ENCODE measurements at regions not wholly inside any gene's neighbourhood (a gene's known extent, or its start where the extent isn't known, plus 50 kb on each side); places are given as distances from the start of the nearest gene placed in this dataset.

DNA sequence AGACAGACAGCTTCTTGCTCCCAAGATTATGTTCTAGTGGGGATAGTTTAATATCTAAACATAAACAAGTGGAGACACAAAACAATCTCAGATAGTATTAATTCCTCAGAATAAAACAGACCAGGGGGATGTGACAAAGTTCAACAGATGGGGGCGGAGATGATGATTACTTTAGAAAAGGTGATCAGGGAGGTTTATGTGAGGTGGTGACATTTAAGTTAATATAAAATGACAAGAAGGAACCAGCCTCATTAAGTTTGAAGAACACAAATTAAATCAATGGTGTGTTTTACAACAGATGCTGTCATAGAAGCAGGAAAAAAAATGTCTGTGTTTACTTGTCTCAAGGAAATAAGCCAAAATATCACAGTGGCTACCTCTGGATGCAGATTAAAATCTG lies 119.6 kb upstream of the HMHB1 start:
- Mint-ChIP-seq H3K9me3 (peaks cover 13% of the 10 kb centered on the region), H3K36me3 (ENCODE audit: low read depth) (no peaks in the 10 kb centered on the region), H3K27ac (no peak overlapping the region), H3K4me3 (no peak overlapping the region), H3K27me3 (no peaks in the 10 kb centered on the region), H3K4me1 (ENCODE audit: low read depth) (peaks cover 43% of the 10 kb centered on the region)
- no peak for DNase-seq

DNA sequence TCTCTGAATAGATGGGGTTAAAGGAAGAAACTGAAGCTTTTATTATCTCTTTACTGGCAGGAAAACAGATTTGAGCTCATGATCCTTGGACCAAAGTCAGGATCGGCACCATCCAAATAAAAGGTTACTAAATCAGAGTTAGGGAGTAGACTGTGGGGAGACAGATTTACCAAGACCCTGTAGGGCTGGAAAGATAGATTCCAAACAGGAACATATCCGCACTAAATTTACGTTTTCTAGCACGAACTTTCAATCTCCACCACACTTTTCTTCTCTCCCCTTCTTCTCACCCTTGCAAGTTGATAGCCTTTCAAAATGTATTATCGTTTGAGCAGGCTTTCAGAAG lies 120.0 kb upstream of the HMHB1 start:
- Mint-ChIP-seq H3K27ac (no peak overlapping the region), H3K36me3 (ENCODE audit: low read depth) (no peaks in the 10 kb centered on the region), H3K4me3 (no peak overlapping the region), H3K27me3 (no peaks in the 10 kb centered on the region), H3K9me3 (peaks cover 13% of the 10 kb centered on the region), H3K4me1 (ENCODE audit: low read depth) (peaks cover 39% of the 10 kb centered on the region)
- no peak for DNase-seq

DNA sequence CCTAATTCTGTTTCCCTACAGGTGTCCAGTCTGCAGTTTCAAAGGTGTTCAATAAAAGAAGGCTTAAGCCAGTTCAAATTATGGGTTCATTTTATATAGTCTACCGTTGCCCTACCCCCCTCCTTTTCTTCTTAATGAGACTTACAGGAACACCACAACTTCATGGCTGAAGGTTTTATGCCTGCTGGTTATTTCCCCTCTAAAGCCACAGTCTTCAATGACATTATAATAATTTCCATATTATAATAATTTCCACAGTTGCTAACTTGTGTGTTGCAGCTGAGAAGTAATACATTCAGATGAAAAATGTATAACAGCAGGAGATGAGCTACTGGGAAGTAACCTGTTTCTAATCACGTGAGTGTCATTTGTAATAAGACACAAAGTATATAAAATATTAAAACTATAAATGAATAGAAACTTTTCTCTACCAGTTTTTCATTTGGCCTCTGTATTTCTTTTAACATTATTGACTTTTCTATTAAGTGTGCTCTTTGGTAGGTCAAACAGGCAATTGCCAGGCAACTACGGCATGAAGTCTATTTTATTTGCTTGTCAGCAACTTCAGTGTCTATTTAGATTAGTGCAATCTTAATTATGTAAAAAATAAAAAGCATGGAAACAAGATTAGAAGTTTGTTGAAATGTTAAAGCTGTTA lies 120.5 kb upstream of the HMHB1 start:
- no peaks in the 10 kb centered on the region for H3K36me3 Mint-ChIP-seq (ENCODE audit: low read depth)
- H3K27ac Mint-ChIP-seq = no peak overlapping the region

DNA sequence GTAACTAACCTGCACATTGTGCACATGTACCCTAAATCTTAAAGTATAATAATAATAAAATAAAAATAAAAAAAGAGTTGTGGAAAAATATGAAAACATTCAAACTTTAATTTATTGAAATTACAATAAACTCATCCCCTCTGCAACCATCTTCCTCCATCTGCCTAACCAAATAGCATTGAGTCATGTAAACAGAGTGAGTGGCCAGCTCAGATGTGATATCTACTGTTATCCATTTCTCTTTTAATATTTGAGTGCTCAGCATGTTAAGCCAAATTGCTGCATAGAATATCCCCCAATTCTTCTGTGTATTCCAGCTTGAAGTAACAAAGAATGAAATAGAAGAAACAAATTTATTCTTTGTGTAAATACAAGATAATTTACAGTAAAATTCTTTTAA lies 124.4 kb upstream of the HMHB1 start:
- peaks cover 4% of the 10 kb centered on the region for H3K27me3 Mint-ChIP-seq
- H3K4me1 Mint-ChIP-seq (ENCODE audit: low read depth) = peaks cover 13% of the 10 kb centered on the region
- no peak for DNase-seq
- peaks cover 13% of the 10 kb centered on the region for H3K9me3 Mint-ChIP-seq
- H3K27ac Mint-ChIP-seq = no peak overlapping the region
- no peak overlapping the region for H3K4me3 Mint-ChIP-seq
- H3K36me3 Mint-ChIP-seq (ENCODE audit: low read depth) = no peaks in the 10 kb centered on the region

More for the DNA sequence above, 120.5 kb upstream of the HMHB1 start:
- H3K9me3 Mint-ChIP-seq = peaks cover 13% of the 10 kb centered on the region
- no peaks in the 10 kb centered on the region for H3K27me3 Mint-ChIP-seq
- no peak overlapping the region for H3K4me3 Mint-ChIP-seq
- peaks cover 35% of the 10 kb centered on the region for H3K4me1 Mint-ChIP-seq (ENCODE audit: low read depth)
- no peak for DNase-seq

DNA sequence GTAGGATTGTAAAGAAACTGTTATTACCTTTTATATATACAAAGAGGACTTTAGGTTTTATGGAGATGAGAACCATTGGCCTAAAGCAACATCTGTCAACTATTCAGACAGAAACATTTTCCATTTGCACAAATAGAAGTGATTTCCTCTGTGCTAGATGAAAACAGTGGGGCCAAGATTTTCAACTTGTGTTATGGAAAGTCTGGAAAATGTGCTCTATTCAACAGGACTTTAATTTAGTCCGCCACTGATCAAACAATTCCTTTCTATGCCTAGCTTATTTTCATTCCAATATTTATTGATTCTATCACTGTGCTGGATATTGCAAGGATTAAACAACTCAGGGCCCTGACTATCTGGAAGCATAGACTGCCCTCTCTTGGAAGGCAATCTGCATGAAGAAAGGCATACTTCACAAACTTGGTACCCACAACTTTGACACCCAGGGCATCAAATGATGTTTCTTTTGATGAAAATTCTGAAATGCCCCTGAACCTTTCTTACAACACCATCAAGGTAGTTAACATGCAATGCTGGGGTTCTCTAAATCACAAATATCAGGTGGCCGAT lies 126.6 kb upstream of the HMHB1 start:
- peaks cover 4% of the 10 kb centered on the region for H3K27me3 Mint-ChIP-seq
- no peak overlapping the region for H3K27ac Mint-ChIP-seq
- H3K36me3 Mint-ChIP-seq (ENCODE audit: low read depth) = no peaks in the 10 kb centered on the region
- DNase-seq = no peak
- peaks cover 4% of the 10 kb centered on the region for H3K4me1 Mint-ChIP-seq (ENCODE audit: low read depth)
- no peak overlapping the region for H3K4me3 Mint-ChIP-seq
- H3K9me3 Mint-ChIP-seq = peaks cover 9% of the 10 kb centered on the region

DNA sequence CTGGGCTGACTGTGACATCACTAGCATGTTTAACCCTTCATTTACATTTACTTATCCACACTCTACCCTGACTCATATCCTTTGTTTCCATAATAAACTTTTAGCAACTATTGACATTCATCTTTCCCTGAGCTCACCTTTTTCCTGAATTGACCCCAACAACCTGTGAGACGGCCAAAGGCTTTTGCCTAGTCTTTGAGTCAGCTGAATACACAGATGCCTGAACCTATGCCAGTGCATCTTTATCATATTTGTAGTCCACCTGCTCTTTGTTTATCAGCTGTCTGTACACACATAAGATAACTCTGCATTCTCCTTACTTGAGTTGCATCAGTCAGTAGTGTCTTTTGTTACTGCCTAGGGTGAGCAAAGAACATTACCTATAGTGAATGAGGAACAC lies 128.5 kb upstream of the HMHB1 start:
- H3K27ac Mint-ChIP-seq = no peak overlapping the region
- DNase-seq = no peak
- peaks cover 21% of the 10 kb centered on the region for H3K4me1 Mint-ChIP-seq (ENCODE audit: low read depth)
- no peaks in the 10 kb centered on the region for H3K36me3 Mint-ChIP-seq (ENCODE audit: low read depth)
- H3K4me3 Mint-ChIP-seq = no peak overlapping the region
- H3K27me3 Mint-ChIP-seq = peaks cover 4% of the 10 kb centered on the region
- H3K9me3 Mint-ChIP-seq = no peaks in the 10 kb centered on the region

DNA sequence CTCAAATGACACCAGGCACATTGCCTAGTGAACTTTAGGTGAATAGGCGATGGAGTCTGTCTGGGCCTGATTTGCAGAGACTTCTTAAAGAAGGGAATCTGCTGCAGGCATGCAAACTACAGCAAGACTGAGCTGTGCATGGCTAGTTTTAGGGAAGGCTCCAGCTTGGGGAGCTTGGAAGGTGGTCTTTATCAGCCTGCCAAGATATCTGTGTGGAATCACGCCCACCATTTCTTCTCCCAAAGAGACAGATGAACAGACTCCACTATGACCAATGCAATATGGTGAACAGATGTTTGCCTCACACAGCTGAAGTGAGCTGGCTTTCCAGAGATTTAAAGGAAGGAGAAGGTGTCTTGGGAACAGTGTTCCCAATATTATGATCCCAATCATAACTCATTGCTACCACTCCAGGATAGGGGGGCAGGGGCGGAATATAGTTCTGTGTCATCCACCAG lies 129.0 kb upstream of the HMHB1 start:
- DNase-seq = no peak

DNA sequence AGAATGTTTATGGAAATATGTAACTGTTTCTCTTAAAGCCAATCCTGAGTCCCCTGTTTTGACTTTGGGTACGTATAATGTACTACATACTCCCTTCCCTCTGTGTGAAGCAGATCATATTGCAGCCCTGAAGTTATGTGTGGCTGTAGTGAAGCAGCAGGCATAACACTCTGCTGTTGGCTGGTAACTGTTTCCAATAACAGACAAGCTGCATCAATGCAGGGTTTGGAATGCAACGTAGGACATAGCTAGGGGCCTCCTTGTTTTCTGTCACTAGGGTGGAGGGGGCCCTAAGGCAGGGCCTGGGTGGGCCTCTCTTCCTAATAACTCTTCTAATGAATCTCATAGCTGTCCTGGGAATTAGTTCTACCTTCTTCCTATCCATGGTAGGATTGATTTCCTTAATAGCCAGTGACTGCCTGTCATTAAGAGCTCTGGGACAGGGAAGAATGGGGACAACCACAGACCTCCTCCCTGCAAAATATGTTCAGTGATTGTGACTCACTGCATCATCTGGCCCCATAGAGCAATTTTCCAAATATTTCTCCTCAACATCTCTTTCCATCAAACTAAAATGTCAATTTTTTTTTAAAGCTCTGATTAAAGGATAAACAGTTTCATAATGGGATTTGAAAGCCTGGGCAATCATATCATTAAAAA lies 129.6 kb upstream of the HMHB1 start:
- peaks cover 31% of the 10 kb centered on the region for H3K4me1 Mint-ChIP-seq (ENCODE audit: low read depth)

More for the DNA sequence above, 129.0 kb upstream of the HMHB1 start:
- peaks cover 26% of the 10 kb centered on the region for H3K4me1 Mint-ChIP-seq (ENCODE audit: low read depth)
- H3K4me3 Mint-ChIP-seq = no peak overlapping the region
- H3K27me3 Mint-ChIP-seq = peaks cover 4% of the 10 kb centered on the region
- no peaks in the 10 kb centered on the region for H3K36me3 Mint-ChIP-seq (ENCODE audit: low read depth)
- H3K9me3 Mint-ChIP-seq = no peaks in the 10 kb centered on the region
- H3K27ac Mint-ChIP-seq = no peak overlapping the region

DNA sequence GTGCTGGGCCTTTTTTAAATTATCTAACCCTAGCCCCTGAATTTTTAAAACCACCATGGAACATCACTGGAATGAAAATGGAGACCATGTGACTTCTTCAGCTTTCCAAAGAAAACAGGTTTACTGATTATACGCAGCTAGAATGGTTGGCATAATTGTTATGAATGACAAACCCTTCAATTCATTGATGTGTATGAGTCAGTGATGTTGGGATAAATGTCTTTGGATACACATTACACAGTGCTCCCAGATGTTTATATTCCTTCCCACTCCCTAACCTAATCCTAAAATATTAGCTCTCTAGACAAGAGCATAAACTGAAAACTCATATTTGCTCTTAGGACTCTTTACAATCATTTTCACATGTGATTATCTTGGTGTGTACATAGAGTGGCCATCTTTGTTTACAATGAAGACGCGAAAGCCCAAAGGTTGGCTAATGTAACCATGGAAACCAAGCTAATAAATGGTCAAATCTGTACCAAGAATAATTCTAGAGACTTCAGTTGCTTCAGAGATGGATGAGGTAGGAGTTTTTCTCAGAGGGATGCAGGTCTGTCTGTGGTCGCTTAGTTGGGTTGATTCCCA lies 131.2 kb upstream of the HMHB1 start:
- no peaks in the 10 kb centered on the region for H3K36me3 Mint-ChIP-seq (ENCODE audit: low read depth)
- H3K4me3 Mint-ChIP-seq = no peak overlapping the region
- peaks cover 34% of the 10 kb centered on the region for H3K4me1 Mint-ChIP-seq (ENCODE audit: low read depth)
- H3K9me3 Mint-ChIP-seq = no peaks in the 10 kb centered on the region
- no peak for DNase-seq
- H3K27me3 Mint-ChIP-seq = peaks cover 4% of the 10 kb centered on the region
- H3K27ac Mint-ChIP-seq = no peak overlapping the region

More for the DNA sequence above, 129.6 kb upstream of the HMHB1 start:
- no peak overlapping the region for H3K4me3 Mint-ChIP-seq
- H3K9me3 Mint-ChIP-seq = no peaks in the 10 kb centered on the region
- H3K27ac Mint-ChIP-seq = no peak overlapping the region
- no peak for DNase-seq
- no peaks in the 10 kb centered on the region for H3K36me3 Mint-ChIP-seq (ENCODE audit: low read depth)
- peaks cover 4% of the 10 kb centered on the region for H3K27me3 Mint-ChIP-seq

DNA sequence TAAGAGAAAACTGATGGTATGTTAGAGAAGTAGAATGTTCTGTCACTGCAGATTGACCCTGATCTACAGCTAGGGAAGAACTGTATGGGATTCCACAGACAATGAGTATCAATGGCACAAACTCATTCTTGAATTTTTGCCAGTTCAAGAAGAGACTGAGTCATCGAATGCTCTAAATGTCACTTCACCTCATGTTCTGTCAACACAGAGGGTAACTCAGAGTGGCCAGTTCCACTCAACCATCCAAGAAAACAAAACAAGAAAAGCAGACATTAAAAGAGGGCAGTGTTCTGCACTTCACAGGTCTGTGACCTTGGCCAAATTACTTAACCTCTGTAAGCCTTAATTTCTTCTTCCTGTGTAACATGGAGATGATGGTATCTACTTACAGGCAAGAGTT lies 132.2 kb upstream of the HMHB1 start:
- Mint-ChIP-seq H3K9me3 (no peaks in the 10 kb centered on the region), H3K4me3 (no peak overlapping the region), H3K27ac (peak overlapping the region; percentile 90), H3K4me1 (ENCODE audit: low read depth) (peaks cover 34% of the 10 kb centered on the region), H3K27me3 (peaks cover 11% of the 10 kb centered on the region), H3K36me3 (ENCODE audit: low read depth) (no peaks in the 10 kb centered on the region)
- DNase-seq = no peak

DNA sequence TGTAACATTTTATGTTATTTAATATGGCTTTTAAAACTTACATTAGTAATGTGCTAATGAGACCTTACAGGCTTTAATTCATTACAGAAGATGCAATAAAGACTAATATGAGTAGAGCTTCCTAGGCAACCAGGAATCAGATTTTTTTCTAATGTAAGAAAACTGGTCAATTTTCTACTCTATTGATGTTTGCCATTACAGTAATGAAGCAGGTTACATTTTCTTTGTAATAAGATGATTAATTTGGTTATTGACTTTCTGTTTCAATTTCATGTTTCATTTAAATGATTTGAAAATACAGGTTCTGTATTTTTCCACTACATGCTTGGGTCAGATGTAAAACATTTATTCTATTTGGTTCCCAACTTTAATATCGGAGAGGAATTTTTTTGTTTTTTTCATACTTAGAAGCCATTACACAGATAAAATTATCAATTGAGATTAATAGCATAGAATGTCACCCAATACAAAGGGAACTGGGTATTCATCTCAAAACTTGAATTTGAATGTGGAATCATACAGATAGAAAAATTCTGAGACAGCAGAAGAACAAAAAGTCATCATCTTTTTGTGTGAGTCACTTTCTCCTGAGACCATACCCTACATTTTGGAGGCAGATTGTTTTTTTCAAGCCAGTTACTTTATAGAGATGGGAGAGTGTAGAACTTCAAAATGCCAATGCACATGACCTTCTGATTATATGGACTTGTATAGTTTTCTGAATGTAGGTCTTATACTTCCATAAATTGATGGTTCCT lies 133.6 kb upstream of the HMHB1 start:
- DNase-seq = no peak
- H3K4me3 Mint-ChIP-seq = peak overlapping the region; percentile 23
- no peaks in the 10 kb centered on the region for H3K36me3 Mint-ChIP-seq (ENCODE audit: low read depth)
- no peaks in the 10 kb centered on the region for H3K9me3 Mint-ChIP-seq
- peaks cover 15% of the 10 kb centered on the region for H3K27me3 Mint-ChIP-seq
- peak overlapping the region; percentile 90 for H3K27ac Mint-ChIP-seq
- H3K4me1 Mint-ChIP-seq (ENCODE audit: low read depth) = peaks cover 34% of the 10 kb centered on the region

DNA sequence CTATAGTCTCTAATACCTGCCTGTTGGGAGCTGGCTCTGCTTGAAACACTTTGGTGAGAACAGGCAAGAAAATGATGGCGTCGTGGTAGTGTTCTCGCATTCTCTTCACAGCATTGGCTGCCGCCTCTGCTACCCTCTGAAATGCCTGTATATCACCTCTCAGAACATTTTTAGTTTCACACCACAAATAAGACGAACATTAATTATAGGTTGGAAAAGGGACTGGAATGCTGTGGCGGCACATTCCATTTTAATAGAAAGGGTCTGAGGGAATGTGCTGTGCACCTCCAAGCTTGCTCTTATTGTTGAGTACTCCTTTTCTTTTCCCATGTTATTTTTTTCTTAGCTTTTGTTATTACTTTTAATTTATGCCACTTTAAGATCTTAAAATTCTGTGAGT lies 134.6 kb upstream of the HMHB1 start:
- DNase-seq = no peak
- no peaks in the 10 kb centered on the region for H3K9me3 Mint-ChIP-seq
- H3K27me3 Mint-ChIP-seq = peaks cover 14% of the 10 kb centered on the region
- H3K4me3 Mint-ChIP-seq = no peak overlapping the region
- no peaks in the 10 kb centered on the region for H3K36me3 Mint-ChIP-seq (ENCODE audit: low read depth)
- no peak overlapping the region for H3K27ac Mint-ChIP-seq
- peaks cover 34% of the 10 kb centered on the region for H3K4me1 Mint-ChIP-seq (ENCODE audit: low read depth)

DNA sequence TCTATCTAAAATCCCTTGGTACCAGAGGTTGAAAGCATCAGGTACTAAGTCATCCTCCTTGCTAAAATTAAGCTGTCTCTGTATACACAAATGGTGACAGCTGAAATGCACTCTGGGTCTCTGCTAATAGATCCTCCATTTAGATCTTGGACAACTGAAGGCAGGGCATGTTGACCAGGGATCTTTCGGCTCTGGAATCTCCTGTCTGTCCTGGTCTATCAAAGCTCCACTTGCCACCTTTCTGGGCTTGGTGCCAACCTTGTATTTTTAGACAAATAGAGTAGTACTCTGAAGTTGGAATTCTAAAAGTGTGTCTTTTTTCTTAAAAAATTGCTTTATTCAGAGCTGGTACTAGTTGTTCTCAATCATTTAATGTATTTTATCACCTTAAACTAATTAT lies 135.2 kb upstream of the HMHB1 start:
- Mint-ChIP-seq H3K4me3 (no peak overlapping the region), H3K27ac (no peak overlapping the region), H3K36me3 (ENCODE audit: low read depth) (no peaks in the 10 kb centered on the region), H3K4me1 (ENCODE audit: low read depth) (peaks cover 33% of the 10 kb centered on the region), H3K9me3 (no peaks in the 10 kb centered on the region), H3K27me3 (peaks cover 14% of the 10 kb centered on the region)
- DNase-seq = no peak

DNA sequence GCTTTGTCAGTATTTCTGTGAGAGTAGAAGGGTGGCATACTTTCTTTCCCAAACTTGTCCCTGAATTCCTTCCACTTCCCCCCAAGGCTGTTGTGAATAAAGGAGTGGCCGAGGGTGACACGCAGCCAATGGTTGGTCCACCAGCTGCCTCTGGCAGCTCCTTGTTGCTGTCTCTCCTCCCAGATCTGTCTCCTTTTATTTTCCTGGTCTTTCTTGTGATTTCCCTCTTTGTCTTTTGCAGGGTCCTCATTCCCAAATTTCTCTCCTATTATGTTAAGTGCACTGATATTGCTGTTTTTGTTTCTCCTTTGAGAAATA lies 137.5 kb upstream of the HMHB1 start:
- H3K4me3 Mint-ChIP-seq = no peak overlapping the region

More for the DNA sequence above, 137.5 kb upstream of the HMHB1 start:
- Mint-ChIP-seq H3K4me1 (ENCODE audit: low read depth) (peaks cover 23% of the 10 kb centered on the region), H3K36me3 (ENCODE audit: low read depth) (no peaks in the 10 kb centered on the region), H3K27ac (no peak overlapping the region), H3K27me3 (peaks cover 14% of the 10 kb centered on the region), H3K9me3 (peaks cover 6% of the 10 kb centered on the region)
- DNase-seq = no peak

Measured in activated T-cell treated with anti-CD3 and anti-CD28 coated beads, Interleukin-2, amount 50 U/mL, for 24 hours (primary cell).